ENCODE measurements at regions not wholly inside any gene's neighbourhood (a gene's known extent, or its start where the extent isn't known, plus 50 kb on each side); places are given as distances from the start of the nearest gene placed in this dataset.

GRCh38 chr10:81040940-81041339, 503.2 kb downstream of the SH2D4B start:
- no TSS peak for BruUV-seq (replicated peaks)
- POLR2A ChIA-PET = no interaction called here
- in situ Hi-C loops (cut with MboI) (no loop called here), intact Hi-C loops (cut with micrococcal nuclease; ENCODE audit: unreplicated experiment) (no loop called here)
- Histone ChIP-seq H3K9ac (ENCODE audit: control insufficient read depth, insufficient read depth, low read length) (no peak overlapping the region), H3K27me3 (replicated peaks in 1 of 2; ENCODE audit: control insufficient read depth in 2 of 2, insufficient read depth in 2 of 2, low read length in 1 of 2) (no peaks in the 10 kb centered on the region), H3K4me1 (ENCODE audit: control insufficient read depth, insufficient read depth, low read length) (peaks cover 3% of the 10 kb centered on the region), H3K36me3 (ENCODE audit: control insufficient read depth in 2 of 2, insufficient read depth in 2 of 2, low read length in 1 of 2) (no peaks in the 10 kb centered on the region), H4K20me1 (ENCODE audit: control insufficient read depth, insufficient read depth) (no peaks in the 10 kb centered on the region), H3K9me3 (replicated peaks; ENCODE audit: control insufficient read depth, insufficient read depth, low read length) (no peaks in the 10 kb centered on the region; the same call in 1 of the 3 replicates), H2AFZ (ENCODE audit: control insufficient read depth, low read depth, low read length) (no peak overlapping the region), H3K4me3 (no peak overlapping the region), H3K27ac (ENCODE audit: control insufficient read depth, insufficient read depth) (no peak overlapping the region), H3K79me2 (ENCODE audit: control insufficient read depth, insufficient read depth, low read length) (no peaks in the 10 kb centered on the region), H3K4me2 (ENCODE audit: control insufficient read depth, insufficient read depth) (no peak overlapping the region)
- no peak for ATAC-seq
- no peak for FAIRE-seq
- no peak for DNase-seq (ENCODE audit: low read depth, low spot score)
- RAD21 ChIA-PET (ENCODE audit: unreplicated experiment) = interaction anchor here (1.2 kb wide), 1 partner anchor 75 kb away, joined by 4 read pairs; no protein-coding TSS in a partner anchor
- SMC1A ChIA-PET (ENCODE audit: uncharacterized antibody, unreplicated experiment) = interaction anchor here (1.4 kb wide), 1 partner anchor 139 kb away, joined by 5 read pairs; no protein-coding TSS in a partner anchor
- 50% methylated on average over 2 of the region's 2 CpGs for WGBS (ENCODE audit: insufficient coverage, insufficient replicate concordance, low lambda C conversion rate, missing lambda C conversion rate)
- no peak for TF ChIP-seq WRNIP1 (IDR thresholded peaks at IDR 0.05; ENCODE audit: borderline replicate concordance, low read depth, low read length)
- TF ChIP-seq IRF4 (IDR thresholded peaks at IDR 0.05; ENCODE audit: low read depth, low read length) = no peak
- no peak for TF ChIP-seq SMAD5 (IDR thresholded peaks at IDR 0.05; ENCODE audit: low read depth)
- TF ChIP-seq IRF5 (IDR thresholded peaks at IDR 0.05; ENCODE audit: borderline replicate concordance) = no peak
- TF ChIP-seq CBX5 (IDR thresholded peaks at IDR 0.05; ENCODE audit: low read depth) = no peak
- CTCF ChIA-PET = no interaction called here

GRCh38 chr10:81042647-81043046, 504.9 kb downstream of the SH2D4B start:
- peak; percentile 33; the same call in 1 of the 3 replicates for ATAC-seq

More at GRCh38 chr10:81042647-81043046, 504.9 kb downstream of the SH2D4B start:
- no peak for TF ChIP-seq CEBPB (IDR thresholded peaks at IDR 0.05; ENCODE audit: borderline replicate concordance in 1 of 2, low read depth in 2 of 2, low read length in 2 of 2)
- no peak overlapping the region for H3K27ac ChIP-seq (ENCODE audit: control insufficient read depth, insufficient read depth)
- no peaks in the 10 kb centered on the region; the same call in 2 of the 3 replicates for H3K9me3 ChIP-seq (replicated peaks; ENCODE audit: control insufficient read depth, insufficient read depth, low read length)
- H4K20me1 ChIP-seq (ENCODE audit: control insufficient read depth, insufficient read depth) = no peaks in the 10 kb centered on the region
- no peak overlapping the region for H3K4me3 ChIP-seq
- no peaks in the 10 kb centered on the region for H3K36me3 ChIP-seq (ENCODE audit: control insufficient read depth in 2 of 2, insufficient read depth in 2 of 2, low read length in 1 of 2)
- no peak overlapping the region for H3K9ac ChIP-seq (ENCODE audit: control insufficient read depth, insufficient read depth, low read length)
- H2AFZ ChIP-seq (ENCODE audit: control insufficient read depth, low read depth, low read length) = no peak overlapping the region; the same call in 1 of the 2 replicates
- H3K79me2 ChIP-seq (ENCODE audit: control insufficient read depth, insufficient read depth, low read length) = no peaks in the 10 kb centered on the region
- WGBS (ENCODE audit: insufficient coverage, insufficient replicate concordance, low lambda C conversion rate, missing lambda C conversion rate) = 31% methylated on average over 2 of the region's 2 CpGs
- H3K4me1 ChIP-seq (ENCODE audit: control insufficient read depth, insufficient read depth, low read length) = no peaks in the 10 kb centered on the region
- H3K27me3 ChIP-seq (replicated peaks in 1 of 2; ENCODE audit: control insufficient read depth in 2 of 2, insufficient read depth in 2 of 2, low read length in 1 of 2) = no peaks in the 10 kb centered on the region
- no TSS peak for BruUV-seq (replicated peaks)
- ChIA-PET CTCF (no interaction called here), SMC1A (ENCODE audit: uncharacterized antibody, unreplicated experiment) (interaction anchor here (0.9 to 2.2 kb wide), 3 partner anchors 10 to 137 kb away, joined by 3 to 8 read pairs (median 4); no protein-coding TSS in a partner anchor), RAD21 (ENCODE audit: unreplicated experiment) (interaction anchor here (1.3 kb wide), 1 partner anchor 10 kb away, joined by 4 read pairs; no protein-coding TSS in a partner anchor), POLR2A (no interaction called here)
- intact Hi-C loops (cut with micrococcal nuclease; ENCODE audit: unreplicated experiment) = no loop called here
- FAIRE-seq (no peak), DNase-seq (ENCODE audit: low read depth, low spot score) (no peak)
- H3K4me2 ChIP-seq (ENCODE audit: control insufficient read depth, insufficient read depth) = 0 out of 2 replicates have a peak overlapping the region, but pooled peaks have one; percentile 9
- in situ Hi-C loops (cut with MboI) = no loop called here
